SU-DHL-6 (cell line): ENCODE measurements at regions not wholly inside any gene's neighbourhood (a gene's known extent, or its start where the extent isn't known, plus 50 kb on each side); places are given as distances from the start of the nearest gene placed in this dataset.

Source experiments
- H2AFZ ChIP-seq: fragments of 200-600 bp; sonication (generic); 2 replicates; pipeline ENCODE4 v1.6.1; 2014; ENCODE audit warnings: low read depth, mild to moderate bottlenecking, moderate library complexity, mixed read lengths, antibody characterized with exemption, low read length; ENCODE audit not compliant: severe bottlenecking
- H3F3A ChIP-seq: fragments of 200-600 bp; shearing (Covaris generic); 2 replicates; pipeline ENCODE4 v1.6.0; 2016; ENCODE audit warnings: antibody characterized with exemption, mild to moderate bottlenecking; ENCODE audit not compliant: insufficient read depth
- H3K27ac ChIP-seq: fragments of 200-600 bp; sonication (generic); 2 replicates; pipeline ENCODE4 v1.5.1; 2016; ENCODE audit warnings: low read depth, mild to moderate bottlenecking, low read length, moderate library complexity, mixed read lengths
- H3K27me3 ChIP-seq: fragments of 200-600 bp; sonication (generic), shearing (Covaris generic); 2 replicates; pipeline ENCODE4 v1.6.0; 2014; ENCODE audit warnings: mild to moderate bottlenecking, low read length
- H3K36me3 ChIP-seq: fragments of 200-600 bp; sonication (generic); 2 replicates; pipeline ENCODE4 v1.6.1; 2014; ENCODE audit warnings: mild to moderate bottlenecking, low read length, mixed read lengths
- H3K4me2 ChIP-seq: fragments of 300-600, 200-600 bp; shearing (Covaris generic), sonication (generic); 2 replicates; pipeline ENCODE4 v1.6.0; 2014; ENCODE audit warnings: low read length, low read depth, mild to moderate bottlenecking; ENCODE audit not compliant: poor library complexity, severe bottlenecking
- H3K4me3 ChIP-seq: fragments of 200-600 bp; sonication (generic); 2 replicates; pipeline ENCODE4 v1.5.1; 2014; ENCODE audit warnings: antibody characterized with exemption, low read length, mild to moderate bottlenecking, mixed read lengths; ENCODE audit not compliant: insufficient read depth, poor library complexity, severe bottlenecking
- H3K79me2 ChIP-seq: fragments of 200-600 bp; sonication (generic); 2 replicates; pipeline ENCODE4 v1.6.1; 2014; ENCODE audit warnings: mild to moderate bottlenecking, low read length, moderate library complexity; ENCODE audit not compliant: insufficient read depth
- H3K9ac ChIP-seq: fragments of 200-600 bp; sonication (generic); 2 replicates; pipeline ENCODE4 v1.7.0; 2014; ENCODE audit warnings: mild to moderate bottlenecking, low read length
- H3K9me2 ChIP-seq: fragments of 200-600 bp; sonication (generic); replicated peaks from 2 replicates; pipeline ENCODE4 v1.6.1; 2014; ENCODE audit warnings: low read length; ENCODE audit not compliant: insufficient read depth
- H3K9me3 ChIP-seq: fragments of 200-600 bp; sonication (generic); 2 replicates; pipeline ENCODE4 v1.6.1; 2014; ENCODE audit warnings: low read length, mixed read lengths; ENCODE audit not compliant: insufficient read depth
- H4K20me1 ChIP-seq: fragments of 200-600 bp; sonication (generic); 2 replicates; pipeline ENCODE4 v1.6.1; 2014; ENCODE audit warnings: low read depth, mild to moderate bottlenecking, antibody characterized with exemption, low read length, moderate library complexity, mixed read lengths
- CTCF ChIP-seq: fragments of 200-600 bp; sonication (generic); IDR thresholded peaks from one replicate; pipeline ENCODE4 v1.5.1; 2017; ENCODE audit warnings: antibody characterized with exemption, mild to moderate bottlenecking, low read length, moderate library complexity; ENCODE audit not compliant: insufficient read depth, poor library complexity, severe bottlenecking
- EZH2phosphoT487 ChIP-seq: fragments of 200-600 bp; sonication (generic), shearing (Covaris generic); conservative IDR thresholded peaks from 2 replicates; pipeline ENCODE4 v1.6.1; 2018; ENCODE audit warnings: mild to moderate bottlenecking, antibody characterized with exemption, low read length, moderate library complexity, mixed read lengths

DNA sequence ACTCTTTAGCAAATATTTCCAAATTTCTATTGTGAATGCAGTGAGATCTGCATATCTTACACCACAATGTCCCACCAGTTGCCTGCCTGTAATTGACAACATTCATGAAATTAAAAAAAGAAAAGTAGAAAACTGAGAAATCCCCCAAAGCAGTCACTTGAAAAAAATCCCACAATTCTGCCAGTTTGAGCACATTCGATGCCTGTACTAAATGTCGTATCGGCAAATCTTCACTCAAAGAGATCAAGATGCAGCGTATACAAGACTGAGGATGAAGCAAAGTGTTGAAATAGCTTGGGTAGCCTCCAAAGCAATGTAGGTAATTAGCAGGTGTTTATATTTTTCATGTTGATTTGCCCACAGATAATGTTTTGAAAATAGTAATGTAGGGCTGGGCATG is 186.7 kb upstream of the ZEB2 start:
- H2AFZ ChIP-seq, result no peak overlapping the region
- no peak for TF ChIP-seq EZH2phosphoT487
- TF ChIP-seq CTCF, result no peak
- H3K4me3 ChIP-seq, result no peak overlapping the region
- H3K4me2 ChIP-seq, result no peak overlapping the region
- H3K27ac ChIP-seq, result no peak overlapping the region
- peaks cover 11% of the 10 kb centered on the region; the same call in 1 of the 2 replicates for H3F3A ChIP-seq
- no peak overlapping the region for H3K9ac ChIP-seq
- no peaks in the 10 kb centered on the region for H3K9me3 ChIP-seq
- H3K9me2 ChIP-seq, result no peaks in the 10 kb centered on the region
- H3K36me3 ChIP-seq, result no peaks in the 10 kb centered on the region
- H3K27me3 ChIP-seq, result no peaks in the 10 kb centered on the region
- no peaks in the 10 kb centered on the region for H4K20me1 ChIP-seq
- H3K79me2 ChIP-seq, result no peaks in the 10 kb centered on the region

GRCh38 chr2:144705328-144706245 is 185.7 kb upstream of the ZEB2 start:
- Histone ChIP-seq H4K20me1 (no peaks in the 10 kb centered on the region), H3F3A (peaks cover 11% of the 10 kb centered on the region; the same call in 1 of the 2 replicates), H2AFZ (no peak overlapping the region), H3K36me3 (no peaks in the 10 kb centered on the region), H3K9ac (no peak overlapping the region; the same call in 1 of the 2 replicates), H3K4me2 (peak overlapping the region; percentile 71), H3K9me3 (no peaks in the 10 kb centered on the region), H3K27me3 (no peaks in the 10 kb centered on the region), H3K9me2 (no peaks in the 10 kb centered on the region), H3K79me2 (no peaks in the 10 kb centered on the region), H3K4me3 (no peak overlapping the region), H3K27ac (peak overlapping the region; percentile 88)
- TF ChIP-seq EZH2phosphoT487 (no peak), CTCF (no peak)

- Histone ChIP-seq H3K79me2 (no peaks in the 10 kb centered on the region), H2AFZ (peak overlapping the region; percentile 33), H4K20me1 (no peaks in the 10 kb centered on the region), H3K9me2 (no peaks in the 10 kb centered on the region), H3K9ac (peak overlapping the region; percentile 40), H3K9me3 (no peaks in the 10 kb centered on the region), H3K4me3 (peak overlapping the region; percentile 23), H3K27me3 (no peaks in the 10 kb centered on the region), H3K36me3 (no peaks in the 10 kb centered on the region), H3K27ac (peak overlapping the region; percentile 88), H3K4me2 (peak overlapping the region; percentile 71), H3F3A (peaks cover 11% of the 10 kb centered on the region; the same call in 1 of the 2 replicates)
- no peak for TF ChIP-seq CTCF
- no peak for TF ChIP-seq EZH2phosphoT487
Observed at GRCh38 chr2:144704709-144705095, 184.8 kb upstream of the ZEB2 start.
